G401 (cell line): ENCODE measurements at regions not wholly inside any gene's neighbourhood (a gene's known extent, or its start where the extent isn't known, plus 50 kb on each side); places are given as distances from the start of the nearest gene placed in this dataset.

ENCODE experiments used
- DNase-seq: peaks from one replicate; pipeline ENCODE4 v3.0.0-alpha.2; 2015; ENCODE audit warnings: low spot score
- in situ Hi-C: cut with HindIII; loops from 2 replicates; pipeline ENCODE4 v1.10.0; 2016; ENCODE audit warnings: low sequenced_read_pairs, mixed read lengths

DNA sequence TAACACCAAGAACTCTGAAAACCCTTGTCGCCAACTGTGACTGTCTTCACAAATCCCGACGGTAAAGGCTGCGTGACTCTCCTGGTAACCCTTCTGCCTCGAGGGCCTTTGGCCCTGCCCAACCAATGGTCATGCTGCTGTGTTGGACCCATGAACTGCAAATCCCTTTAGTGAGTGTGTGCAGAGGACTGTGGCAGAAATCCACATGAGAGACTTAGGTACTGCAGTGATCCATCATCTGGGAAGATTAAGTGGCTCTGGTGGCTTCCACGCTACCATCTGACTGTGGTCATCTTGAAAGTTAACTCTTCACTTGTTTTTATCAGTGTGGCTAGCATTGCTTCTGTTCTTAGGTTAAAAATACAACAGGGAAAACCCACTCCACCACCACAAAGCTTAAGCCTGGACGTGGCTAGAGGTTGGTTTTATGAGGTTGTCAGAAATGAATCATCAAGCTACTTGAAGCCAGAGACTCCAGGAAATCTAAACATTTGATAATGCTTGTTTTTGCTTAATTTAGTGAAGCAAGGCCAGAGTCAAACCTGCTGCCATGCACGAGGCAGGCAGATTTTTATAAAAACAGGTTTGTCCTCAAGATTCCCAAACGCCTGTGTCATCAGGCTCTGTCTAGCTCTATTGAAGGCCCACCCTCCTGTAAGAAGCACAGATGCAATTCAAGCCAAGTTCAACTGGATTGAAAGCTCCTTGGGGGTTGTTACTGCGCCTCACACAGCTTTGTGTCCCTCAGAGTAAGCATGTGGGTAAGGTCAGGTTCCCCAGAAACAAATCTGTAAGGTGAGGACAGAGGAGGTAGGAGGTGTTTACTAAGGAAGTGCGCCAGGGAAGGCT, 52.7 kb upstream of the ERCC6L2 start:
- in situ Hi-C loops, result no loop called here
- DNase-seq, result no peak

DNA sequence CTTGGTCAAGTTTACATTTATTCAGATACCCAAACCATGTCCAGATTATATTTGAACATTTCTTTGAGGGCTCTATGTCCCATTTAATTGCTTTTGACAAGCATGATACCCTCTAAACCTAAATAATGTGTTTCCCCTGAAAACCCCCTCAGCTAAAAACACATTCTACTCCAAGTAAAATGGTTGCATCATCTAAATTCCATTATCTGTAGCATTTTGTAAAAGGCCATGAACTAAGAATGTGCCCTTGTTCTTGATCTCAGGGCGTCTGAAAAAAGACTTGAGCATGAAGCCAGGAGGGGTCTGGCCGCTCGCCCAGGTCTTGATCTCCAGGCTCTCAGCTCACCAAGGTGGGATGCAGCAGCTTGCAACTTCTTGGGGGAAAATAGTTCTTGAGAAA, 53.5 kb upstream of the ERCC6L2 start:
- in situ Hi-C loops, result no loop called here
- DNase-seq, result no peak

GRCh38 chr9:95820074-95820473, 55.4 kb upstream of the ERCC6L2 start:
- no peak for DNase-seq
- in situ Hi-C loops, result no loop called here

DNA sequence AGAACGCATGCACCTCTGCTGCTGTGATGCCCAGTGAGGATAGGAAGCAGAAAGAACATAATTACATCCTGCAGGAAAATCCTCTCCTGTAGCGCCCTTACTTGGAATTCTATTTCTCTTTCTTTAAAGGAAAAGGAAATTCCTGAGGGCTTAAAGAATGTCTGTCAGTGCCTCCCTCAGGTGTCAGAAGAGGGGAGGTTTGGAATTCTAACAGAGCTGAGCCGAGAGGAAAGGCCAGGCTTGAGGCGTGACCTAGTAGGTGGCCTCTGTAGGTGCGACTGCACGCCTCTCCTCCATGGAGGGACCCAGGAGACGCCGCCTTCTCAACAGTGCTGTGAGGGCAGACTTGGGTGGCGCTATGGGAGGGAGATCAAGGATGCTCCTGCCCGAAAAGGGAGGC, 55.9 kb upstream of the ERCC6L2 start:
- no peak for DNase-seq
- in situ Hi-C loops, result no loop called here

GRCh38 chr9:95817205-95817604, 58.3 kb upstream of the ERCC6L2 start:
- DNase-seq, result no peak
- in situ Hi-C loops, result no loop called here

DNA sequence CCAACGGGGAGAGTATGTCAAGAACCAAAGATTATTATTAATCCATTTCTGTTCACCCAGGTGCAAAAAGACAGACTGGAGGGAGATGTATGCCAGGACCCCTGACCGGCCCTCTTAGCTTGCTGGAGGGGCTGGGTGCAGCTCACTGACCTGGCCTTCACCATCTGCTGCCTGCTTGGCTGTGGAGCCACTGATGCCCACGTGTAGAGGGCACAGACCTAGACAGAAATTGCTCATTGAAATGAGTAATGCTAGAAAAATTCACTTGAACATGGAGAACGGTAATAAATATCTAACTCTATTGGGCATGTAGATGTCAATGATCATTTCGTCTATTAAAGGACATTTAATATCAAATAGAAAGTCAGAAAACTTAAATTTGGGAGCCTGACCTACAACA, 58.8 kb upstream of the ERCC6L2 start:
- peak; percentile 50 for DNase-seq
- in situ Hi-C loops, result no loop called here

- DNase-seq, result no peak
- in situ Hi-C loops, result no loop called here
Observed at GRCh38 chr9:95815961-95816360, 59.5 kb upstream of the ERCC6L2 start.

DNA sequence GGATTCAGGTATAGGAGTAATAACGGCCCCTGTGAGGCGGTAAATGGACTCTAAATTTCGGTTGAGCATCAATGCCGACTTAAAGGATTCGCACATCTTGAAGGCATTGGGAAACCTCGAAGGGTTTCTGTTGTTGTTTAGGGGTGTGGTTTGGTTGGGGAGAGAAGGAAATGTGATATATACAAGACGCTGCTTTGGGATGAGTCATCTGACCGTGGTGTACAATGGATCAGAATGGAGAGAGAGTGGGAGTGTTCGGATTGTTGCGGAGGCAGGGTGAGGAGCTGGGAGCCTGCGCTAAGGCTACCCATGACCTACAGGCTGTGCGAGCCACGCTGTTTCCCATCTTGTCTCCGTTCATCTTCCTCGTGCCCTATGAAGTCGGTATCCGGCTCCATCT, 60.4 kb upstream of the ERCC6L2 start:
- in situ Hi-C loops, result no loop called here
- DNase-seq, result no peak

GRCh38 chr9:95813923-95814322, 61.6 kb upstream of the ERCC6L2 start:
- in situ Hi-C loops, result no loop called here
- DNase-seq, result no peak

- in situ Hi-C loops, result no loop called here
- DNase-seq, result peak; percentile 53
Observed at GRCh38 chr9:95810814-95811213, 64.7 kb upstream of the ERCC6L2 start.

- in situ Hi-C loops, result no loop called here
- no peak for DNase-seq
Observed at GRCh38 chr9:95810133-95810532, 65.4 kb upstream of the ERCC6L2 start.

GRCh38 chr9:95809686-95810085, 65.8 kb upstream of the ERCC6L2 start:
- DNase-seq, result no peak
- in situ Hi-C loops, result no loop called here

- in situ Hi-C loops, result no loop called here
- no peak for DNase-seq
Observed at GRCh38 chr9:95808011-95808410, 67.5 kb upstream of the ERCC6L2 start.

DNA sequence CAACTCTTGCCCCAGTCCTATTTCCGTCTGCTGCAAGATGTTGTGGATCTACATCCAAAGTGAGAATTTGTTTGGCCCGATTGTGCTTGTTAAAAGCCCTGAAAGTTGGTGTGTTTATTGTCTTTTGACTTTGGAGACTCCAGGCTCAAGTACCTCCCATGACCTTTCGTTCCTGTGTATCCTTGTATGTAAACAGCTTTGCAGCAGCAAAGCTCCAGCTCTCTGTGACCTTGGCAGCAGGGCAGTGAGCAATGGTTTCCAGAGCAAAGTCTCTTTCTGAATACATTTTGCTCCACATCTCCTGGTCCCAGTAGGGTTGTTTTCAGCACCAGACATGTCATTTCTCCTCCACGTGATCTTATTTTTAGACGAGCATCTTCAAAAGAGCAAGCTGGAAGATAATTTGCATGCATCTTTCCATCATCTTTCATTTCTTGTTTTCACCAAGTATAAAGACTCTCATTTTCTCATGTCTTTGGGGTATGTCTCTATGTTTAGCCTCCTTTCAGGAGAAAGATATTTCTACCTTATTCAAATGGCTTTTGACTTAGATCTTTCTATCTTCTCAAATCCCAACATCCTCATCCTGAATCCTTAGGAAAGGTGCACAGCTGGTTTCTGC, 68.1 kb upstream of the ERCC6L2 start:
- in situ Hi-C loops, result no loop called here
- DNase-seq, result no peak

GRCh38 chr9:95803197-95803596, 72.3 kb upstream of the ERCC6L2 start:
- no peak for DNase-seq
- in situ Hi-C loops, result no loop called here

GRCh38 chr9:95801797-95802196, 73.7 kb upstream of the ERCC6L2 start:
- DNase-seq, result no peak
- in situ Hi-C loops, result no loop called here

DNA sequence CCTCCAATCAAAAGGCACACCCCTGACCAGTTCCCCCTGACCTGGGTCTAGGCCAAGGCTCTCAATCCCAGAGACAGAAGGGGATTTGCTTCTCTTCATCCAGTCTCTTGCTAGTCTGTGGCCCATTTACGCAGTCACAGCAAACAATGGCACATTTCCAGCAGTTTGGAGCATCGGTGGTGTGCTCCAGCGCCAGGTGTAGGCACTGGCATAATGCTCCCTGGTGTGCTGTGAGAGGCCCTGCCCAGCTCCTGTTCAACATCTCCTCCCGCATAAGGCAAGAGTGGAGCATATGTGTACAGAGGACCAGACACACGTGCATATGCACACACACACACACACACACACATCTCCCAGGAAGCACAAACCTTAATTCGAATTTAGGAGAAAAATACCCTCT, 79.5 kb upstream of the ERCC6L2 start:
- no peak for DNase-seq
- in situ Hi-C loops, result no loop called here

- in situ Hi-C loops, result no loop called here
Observed at GRCh38 chr9:95793924-95794828, 81.3 kb upstream of the ERCC6L2 start.

DNA sequence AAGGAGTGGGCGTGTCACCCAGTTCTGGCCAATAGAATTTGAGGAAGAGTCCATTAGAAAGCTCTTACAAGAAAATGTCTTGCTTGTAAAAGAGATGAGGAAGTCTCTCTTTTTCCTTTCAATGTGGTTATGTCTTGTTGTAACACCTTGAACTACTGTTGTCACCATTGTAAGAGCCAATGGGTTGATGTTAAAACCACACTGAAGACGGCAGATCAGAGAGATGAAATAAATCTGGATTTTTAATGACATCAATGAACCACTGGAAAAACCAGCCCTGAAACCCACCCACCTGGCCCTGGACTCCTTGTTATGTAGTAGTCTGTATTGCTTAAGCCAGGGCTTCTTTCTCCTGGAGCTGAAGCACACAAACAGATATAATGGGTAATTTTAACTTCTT, 83.8 kb upstream of the ERCC6L2 start:
- in situ Hi-C loops, result no loop called here

More at GRCh38 chr9:95793924-95794828, 81.3 kb upstream of the ERCC6L2 start:
- no peak for DNase-seq

DNA sequence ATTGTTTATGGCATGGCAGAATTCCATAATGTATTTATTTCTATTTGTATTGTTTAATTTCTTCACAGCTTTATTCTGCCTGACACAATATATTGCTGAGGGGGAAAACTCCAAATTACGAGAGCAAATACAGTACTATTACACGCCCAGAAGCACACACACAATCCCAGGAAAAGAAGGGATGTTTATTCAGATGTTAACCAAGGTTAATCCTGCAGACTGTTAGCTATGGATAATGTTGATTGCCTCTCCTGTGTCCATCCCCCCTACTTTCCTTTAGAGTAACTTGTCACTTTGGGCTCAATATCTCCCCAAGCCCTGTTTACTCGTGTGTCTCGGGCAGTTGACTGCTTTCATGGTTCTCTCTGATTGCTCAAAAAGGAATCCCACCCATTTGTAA, 84.2 kb upstream of the ERCC6L2 start:
- DNase-seq, result no peak
- in situ Hi-C loops, result no loop called here

More for the DNA sequence above, 83.8 kb upstream of the ERCC6L2 start:
- no peak for DNase-seq
